ENCODE measurements at regions not wholly inside any gene's neighbourhood (a gene's known extent, or its start where the extent isn't known, plus 50 kb on each side); places are given as distances from the start of the nearest gene placed in this dataset.
A peak's percentile ranks its signal among the peaks of the same experiment; 100 is the strongest.

DNA sequence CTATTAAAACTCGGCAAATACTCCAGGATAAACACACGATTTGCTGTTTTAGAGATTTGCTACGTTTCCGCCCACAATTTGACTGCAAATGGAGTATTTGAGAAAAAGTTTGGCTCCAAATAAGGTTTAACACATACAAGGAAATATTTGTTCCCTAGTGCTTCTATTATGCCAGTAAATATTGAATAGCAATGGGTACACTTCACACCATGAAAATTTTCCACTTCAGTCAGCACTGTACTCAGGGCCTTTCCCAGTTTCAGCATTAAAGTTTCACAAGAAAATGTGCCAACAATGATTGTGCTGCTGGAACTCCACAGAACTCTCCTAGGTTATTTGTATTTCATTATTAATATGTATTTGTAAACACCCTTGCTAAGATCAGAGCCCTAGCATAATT is 498.0 kb downstream of the TBL1XR1 start:
- DNase-seq: no peak

DNA sequence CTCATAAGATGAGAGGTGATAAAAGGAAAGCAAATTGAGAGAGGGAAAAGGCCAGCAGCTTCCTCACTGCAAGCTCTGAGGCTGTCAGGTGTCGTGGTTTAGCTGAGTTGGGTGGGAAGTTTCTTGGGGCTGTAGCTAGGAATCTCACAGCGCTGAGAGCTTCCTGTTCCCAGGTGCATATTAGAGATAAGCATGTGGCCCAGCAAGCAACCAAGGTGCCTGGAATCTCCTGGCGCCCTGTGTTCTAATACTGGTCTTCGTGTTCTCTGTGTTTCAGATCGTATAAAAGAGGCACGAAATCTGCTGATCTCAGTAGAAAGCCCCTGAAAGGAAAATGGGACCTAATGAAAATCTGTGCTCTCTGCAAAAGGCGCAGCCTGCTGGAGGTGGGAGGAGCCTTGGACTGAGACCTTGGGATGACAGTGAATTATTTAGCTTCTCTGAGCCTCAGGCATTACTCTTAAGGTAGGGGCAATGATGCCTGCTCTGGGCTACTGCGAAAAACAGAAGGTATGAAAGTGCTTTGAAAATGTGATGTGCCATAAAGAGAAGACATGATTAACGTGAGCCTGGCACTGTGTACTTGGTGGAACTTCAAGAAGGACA is 499.9 kb downstream of the TBL1XR1 start:
- DNase-seq: no peak

DNA sequence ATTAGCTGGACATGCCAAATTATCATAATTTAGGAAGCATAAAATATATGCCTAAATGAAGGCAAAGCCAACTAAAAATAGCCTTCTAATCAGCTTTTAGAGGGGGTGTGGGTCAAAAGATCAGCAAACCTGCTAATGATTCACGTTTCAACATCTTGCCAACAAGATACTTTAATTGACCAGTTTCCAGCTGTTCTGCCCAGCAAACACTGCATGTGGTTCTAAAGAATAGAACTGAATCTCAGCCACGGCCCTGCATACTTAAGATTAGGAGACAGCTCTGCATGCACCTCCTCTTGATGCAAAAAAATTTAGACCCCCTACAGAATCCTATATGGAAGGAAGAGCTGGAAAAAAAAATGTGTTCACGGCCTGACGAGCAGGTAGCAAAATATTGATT is 500.5 kb downstream of the TBL1XR1 start:
- no peak for DNase-seq

DNA sequence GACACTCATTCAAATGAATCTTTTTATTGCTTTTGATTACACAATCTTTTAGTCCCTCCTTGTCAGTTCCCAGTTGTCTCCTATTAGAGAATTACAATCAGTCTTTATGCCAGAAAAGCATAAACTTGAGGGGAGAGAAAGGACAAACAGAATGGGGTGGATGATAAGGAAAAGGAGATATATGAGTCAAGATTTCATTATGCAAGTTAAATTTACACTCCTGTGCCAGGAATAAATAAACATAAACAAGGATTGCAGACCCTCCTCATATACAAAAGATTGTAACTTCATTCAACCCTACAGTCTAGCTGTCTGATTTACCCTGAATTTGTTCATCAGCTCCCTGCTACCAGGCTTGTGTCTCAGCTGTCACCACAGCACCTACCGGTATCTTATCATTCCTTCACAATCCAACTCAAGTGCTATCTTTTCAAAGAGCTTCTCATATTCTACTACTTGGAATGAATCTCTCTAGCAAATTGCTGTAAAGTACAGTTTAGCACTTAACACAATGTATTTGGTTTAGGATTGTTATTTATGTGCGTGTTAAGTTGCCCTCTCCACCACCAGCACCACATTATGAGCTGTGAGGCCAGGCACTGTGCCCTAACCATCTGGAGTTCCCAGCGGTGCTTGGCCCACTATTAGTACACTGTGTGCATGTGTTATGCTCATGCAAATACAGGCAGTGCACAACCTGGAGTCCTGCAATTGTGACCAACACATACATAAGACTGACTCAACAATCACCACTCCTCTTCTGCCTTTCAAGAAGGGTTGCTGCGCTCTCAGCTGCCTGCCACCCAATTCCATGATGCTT is 504.1 kb downstream of the TBL1XR1 start:
- no peak for DNase-seq

DNA sequence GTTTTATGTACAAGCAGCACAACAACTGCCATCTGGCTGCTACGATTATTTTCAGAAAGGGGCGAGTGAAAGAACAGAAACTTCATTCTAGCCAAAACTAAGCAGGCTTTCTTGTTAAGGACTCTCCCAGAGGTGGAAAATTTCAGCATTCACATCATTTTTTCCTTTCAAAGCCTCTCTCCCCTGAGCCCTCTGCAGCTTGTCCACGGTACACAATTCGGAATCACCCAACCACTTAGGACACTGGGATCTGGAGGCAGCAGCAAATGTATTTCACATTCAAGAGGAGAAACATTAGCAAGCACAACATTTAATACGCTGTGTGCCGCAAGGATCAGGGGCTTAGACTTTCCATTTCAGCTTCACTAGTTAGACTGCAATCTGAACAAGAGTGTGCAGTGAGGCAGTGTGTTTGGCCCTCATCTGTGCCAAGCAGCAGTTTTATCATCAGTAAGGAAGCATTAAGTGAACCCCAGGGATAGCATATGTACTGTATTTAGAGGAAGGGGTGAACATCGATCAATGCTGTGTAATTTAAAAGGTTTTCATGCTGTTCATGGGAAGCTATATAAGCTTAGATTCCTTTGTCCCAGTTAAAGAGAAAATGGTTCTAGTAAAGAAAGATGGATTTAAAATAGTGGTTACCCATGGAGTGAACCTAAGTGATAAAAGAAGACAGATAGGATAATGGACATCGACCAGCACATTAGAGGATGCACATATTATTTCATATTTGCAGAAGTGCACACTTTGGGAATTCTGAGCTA is 504.9 kb downstream of the TBL1XR1 start:
- DNase-seq: peak; percentile 67

DNA sequence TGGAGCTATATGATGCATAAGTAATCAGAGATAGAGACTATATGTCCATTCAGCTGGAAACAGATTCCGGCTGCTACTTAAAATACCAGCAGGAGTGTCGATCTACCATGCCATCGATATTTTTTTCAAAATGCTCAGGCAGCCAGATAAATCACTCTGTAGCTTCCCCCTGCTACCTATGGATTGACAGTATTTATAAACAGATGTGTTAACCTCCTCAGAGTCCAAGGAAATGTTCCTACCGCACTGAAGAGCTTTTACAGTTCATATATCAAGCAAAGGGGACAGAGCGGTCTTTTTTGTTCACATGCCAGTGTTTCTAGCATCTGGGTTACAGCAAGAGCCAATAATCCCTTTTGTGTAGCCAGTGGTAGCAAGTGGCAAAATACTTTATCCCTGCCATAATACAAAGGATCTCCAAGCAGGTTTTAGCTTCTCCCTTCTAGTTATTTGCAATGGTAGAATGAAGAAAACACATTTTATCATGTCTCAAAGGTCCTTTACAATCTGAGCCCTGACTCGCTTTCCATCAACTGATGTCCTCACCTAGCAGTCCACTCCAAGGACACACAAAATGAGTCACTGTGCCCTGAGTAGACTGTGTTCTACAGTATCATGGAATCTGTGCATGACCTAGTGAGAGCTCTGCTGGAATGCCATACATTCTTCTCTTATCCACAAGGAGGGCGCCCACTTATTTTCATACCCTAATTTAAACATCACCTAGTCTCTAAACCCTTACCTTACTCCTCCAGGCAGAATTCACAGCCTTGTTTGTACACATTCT is 507.0 kb downstream of the TBL1XR1 start:
- DNase-seq: no peak

DNA sequence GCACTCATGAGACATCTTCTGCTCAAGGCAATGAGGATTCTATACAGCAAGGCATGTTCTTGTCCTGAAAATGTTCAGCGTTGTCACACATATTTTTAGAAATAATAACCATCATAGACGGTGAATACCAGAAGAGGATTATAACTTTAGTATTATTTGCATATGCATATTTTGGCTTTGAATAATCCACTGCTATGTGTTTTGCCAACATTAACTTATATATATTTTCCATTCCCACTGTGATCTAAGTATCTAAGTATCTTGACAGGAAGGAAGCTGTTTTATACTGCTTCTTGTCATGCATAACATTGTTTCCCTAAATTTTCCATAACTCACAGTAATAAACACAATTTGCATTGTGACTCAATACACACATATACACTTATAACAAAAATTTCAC is 509.5 kb downstream of the TBL1XR1 start:
- DNase-seq: no peak

DNA sequence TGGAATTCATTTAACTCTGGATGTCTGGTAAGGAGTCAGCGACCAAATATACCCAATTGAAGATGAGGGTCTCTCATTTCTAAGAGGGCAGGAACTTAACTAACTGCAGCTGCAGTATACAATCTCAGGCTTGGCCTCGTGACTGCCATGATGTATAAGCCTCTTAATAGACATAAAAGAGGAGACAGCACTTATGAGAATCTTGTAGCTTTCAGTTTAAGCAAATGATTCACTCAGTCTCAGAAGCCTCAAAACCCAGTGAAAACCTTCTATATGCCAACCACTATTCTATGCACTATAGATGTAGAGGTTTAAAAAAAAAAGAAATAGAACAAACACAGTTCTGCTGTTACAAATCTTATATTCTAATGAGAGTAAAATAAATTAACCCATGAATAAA is 513.9 kb downstream of the TBL1XR1 start:
- no peak for DNase-seq

DNA sequence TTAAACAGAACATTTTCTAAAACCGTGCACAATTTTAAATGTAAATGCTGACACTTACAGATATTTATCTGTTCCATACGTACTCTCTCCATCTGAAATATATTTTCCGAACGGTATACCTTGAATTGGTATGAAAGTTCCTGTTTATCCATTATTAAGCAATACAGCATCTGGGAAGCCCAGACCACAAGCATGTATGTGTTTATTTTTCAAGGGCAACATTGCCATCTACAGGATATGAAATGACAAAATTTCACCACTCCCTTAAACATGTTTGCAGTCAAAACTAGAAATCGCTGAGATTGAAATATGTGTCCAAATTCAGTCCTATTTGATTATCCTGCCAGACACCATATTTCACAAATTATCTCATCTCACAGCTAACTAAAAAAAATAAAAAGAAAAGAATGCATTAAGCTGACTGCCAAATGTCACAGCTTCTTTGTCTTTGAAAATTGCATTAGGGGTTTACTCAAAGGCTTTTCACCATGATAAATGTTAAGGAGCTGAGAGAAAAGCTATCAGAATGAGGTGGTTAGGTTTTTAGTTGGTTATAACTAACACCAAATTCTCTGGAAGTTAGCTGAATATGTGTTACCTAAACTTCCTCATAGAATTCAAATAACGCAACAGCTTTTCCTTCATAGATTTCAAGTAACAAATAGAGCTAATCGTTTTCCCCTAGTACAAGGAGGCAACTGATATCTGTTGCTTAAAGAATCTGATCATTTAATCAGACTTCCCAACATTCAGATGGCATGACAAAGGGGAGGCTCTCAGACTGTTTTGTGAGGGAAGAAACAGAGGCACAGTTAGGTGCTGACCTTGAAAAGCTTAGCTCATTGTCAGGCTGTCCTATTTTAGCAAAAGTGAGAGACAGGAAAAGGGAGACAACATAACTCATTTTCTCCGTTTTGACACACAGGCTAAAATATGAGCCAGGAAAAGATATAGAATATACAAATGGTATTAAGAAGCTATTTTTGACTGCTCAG is 533.1 kb downstream of the TBL1XR1 start:
- peak; percentile 51 for DNase-seq

DNA sequence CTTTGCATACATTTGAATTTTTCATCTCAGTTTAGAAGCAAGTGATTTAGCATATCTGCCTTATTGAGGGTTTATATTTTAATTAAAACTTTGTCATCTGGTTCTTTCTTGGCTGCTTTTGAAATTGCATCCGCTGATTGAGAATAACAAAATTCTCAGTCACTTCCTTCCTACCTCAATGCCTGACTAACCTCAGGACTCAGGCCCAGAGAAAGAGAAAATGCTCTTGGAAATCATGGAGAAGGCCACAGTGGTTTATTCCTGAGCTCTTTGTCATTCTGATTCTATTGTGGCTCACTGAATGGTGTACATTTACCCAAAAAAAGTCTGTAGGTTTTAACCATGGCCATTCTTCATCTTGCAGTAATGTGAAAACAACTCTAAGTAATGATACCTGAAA is 533.9 kb downstream of the TBL1XR1 start:
- DNase-seq: no peak

DNA sequence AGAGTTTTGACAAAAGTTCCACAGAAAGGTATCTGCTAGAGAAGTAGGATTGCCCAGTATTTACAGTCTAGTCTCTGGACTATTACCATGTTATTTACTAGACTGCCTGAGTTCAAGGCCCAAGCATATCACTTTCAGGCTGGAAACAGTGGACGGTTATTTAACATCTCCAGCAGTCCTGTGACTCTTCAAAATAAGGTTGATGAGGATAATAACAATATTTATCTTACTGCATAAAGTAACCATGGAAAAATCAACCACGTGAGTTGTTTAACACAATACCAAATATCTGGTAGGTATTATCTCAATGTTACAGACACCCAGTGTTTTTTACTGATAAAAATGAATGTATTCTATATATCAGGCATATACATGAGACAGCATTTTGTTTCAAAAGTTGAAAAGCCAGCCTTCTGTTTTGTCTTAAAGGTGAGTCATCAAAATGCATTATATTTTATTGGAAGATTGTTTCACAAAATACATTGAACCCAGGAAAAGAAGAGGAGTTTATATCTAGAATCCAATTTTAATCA is 535.8 kb downstream of the TBL1XR1 start:
- no peak for DNase-seq

DNA sequence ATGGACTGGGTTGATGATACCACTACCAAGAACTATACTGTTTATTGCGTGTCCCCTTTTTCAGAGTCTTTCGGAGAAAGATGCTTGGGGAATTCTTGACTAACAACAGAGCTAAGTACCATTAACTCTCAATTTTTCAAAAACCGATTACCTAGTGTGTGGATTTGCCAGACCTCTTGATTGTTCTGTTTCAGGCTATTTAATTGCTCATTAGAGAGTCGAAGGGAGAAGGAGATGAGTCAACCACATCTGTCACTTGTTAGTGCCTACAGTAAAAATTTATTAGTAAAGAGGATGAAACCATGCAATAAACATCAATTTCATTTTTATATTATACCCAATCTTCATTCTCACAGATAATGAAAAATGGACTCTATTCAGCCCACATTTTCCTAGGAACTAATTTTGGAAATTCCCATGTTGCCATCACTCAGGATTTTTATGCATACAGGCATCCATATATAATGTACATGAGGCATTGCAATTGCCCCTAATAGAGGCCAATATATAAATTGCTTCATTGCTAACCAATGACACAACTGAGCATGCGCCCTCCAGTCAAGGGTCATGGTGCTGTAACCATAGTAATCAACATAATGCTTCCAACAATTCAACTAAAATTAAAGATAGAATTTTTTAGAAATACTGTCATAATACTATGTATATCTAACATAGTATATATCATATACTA is 541.7 kb downstream of the TBL1XR1 start:
- DNase-seq: no peak

DNA sequence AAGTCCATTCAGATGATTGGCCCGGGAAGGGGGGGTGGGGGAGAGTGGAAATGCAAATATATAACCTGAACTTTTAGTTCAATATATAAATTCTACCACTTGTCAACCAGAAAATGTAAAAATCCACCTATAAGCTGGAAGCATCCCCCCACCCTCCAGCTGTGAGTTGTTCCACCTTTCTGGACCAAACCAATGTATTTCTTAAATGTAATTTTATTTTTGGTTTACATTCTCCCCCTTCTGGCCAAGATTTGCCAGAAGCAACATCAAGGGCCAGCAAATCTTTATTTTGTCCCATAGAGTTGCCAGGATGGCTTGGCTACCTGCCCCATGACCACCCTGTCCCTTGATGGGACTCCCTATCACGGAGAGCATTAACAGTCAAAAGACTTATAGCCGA is 545.7 kb downstream of the TBL1XR1 start:
- DNase-seq: no peak

DNA sequence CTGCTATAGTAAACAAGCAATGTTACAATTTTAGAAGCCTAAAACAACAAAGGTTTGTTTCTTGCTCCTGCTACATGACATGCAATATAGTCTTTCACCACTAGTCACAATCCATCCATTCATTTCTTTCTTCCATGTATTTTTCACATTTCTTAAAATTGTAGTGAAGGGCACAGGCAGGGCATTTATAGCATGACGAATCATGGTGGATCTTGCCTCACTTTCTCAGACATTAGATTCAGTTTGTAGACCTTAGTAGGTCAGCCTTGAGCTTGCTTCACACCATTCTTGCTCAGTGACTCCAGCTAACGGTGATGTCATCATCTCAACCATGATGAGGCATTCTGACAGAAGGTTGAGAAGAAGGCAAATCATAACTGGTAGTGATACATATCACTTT is 546.8 kb downstream of the TBL1XR1 start:
- DNase-seq: no peak

DNA sequence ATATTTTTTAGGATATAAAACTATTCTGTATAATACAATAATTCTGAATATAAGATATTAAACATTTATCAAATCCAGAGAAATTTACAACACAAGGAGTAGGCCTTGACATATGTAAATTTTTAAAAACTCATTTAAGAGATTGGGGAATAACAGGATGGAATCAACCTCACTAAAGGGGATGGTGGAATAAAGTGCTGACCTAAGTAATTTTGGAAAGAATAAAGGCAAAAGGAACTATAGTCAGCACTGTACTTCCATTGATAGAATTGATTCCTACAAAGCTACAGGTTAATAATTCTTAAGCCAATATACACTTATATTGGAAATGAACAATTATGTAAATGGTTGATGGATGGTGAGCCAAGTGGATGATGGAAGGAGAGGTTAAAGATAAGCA is 549.3 kb downstream of the TBL1XR1 start:
- DNase-seq: no peak

DNA sequence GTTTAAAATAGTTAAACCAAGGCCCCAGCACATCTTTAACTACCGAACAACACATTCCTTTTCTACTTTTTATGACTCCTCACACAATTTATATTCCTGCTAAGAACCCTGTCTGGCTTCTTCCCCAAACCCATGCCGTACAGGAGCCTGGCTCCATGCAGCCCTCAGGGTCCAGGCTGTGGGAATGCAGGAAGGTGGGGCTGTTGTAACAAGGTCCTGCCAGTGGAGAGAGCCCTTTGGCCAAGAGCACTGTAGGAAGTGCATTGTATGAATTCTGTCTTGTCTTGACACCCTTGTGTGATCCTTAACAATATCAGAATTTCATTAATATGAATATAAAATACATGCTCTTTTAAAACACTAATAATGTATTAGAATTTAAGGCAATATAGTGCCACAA is 563.8 kb downstream of the TBL1XR1 start:
- no peak for DNase-seq

DNA sequence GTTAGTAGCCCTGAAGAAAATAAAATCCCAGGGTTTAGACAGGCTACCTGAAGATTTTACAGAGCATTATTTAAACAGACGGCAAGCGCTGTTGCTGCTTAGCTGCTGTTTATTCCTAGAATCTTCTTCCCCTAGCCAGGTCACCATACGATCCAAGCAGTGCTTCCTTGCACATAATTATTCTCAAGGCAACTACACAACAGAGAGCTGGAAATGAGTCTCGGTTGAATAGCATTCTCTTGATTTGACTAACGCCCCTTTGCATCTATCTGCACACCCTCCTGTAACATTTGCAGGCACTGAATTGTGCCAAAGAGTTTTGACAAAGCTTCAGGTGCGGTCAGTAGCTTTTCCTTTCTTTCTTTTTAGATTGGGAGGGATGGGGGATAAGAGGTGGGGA is 564.4 kb downstream of the TBL1XR1 start:
- no peak for DNase-seq

DNA sequence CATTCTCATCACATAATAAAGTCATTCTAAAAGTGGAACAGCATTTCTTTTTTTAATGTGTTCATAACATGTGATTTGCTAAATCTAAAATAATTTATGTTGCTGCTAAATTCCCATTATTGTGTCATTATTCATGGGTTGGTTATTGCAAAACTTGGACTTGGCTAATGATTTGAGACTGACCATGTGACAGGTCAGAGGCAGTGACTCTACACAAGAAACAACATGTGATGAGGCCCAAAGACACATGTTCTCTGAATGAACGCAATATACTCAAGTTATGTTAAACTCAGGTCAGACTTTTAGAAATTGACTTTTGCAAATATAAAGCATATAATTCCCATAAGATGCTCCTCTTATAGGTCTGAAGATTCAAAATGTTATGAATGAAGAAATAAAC is 566.1 kb downstream of the TBL1XR1 start:
- DNase-seq: no peak

DNA sequence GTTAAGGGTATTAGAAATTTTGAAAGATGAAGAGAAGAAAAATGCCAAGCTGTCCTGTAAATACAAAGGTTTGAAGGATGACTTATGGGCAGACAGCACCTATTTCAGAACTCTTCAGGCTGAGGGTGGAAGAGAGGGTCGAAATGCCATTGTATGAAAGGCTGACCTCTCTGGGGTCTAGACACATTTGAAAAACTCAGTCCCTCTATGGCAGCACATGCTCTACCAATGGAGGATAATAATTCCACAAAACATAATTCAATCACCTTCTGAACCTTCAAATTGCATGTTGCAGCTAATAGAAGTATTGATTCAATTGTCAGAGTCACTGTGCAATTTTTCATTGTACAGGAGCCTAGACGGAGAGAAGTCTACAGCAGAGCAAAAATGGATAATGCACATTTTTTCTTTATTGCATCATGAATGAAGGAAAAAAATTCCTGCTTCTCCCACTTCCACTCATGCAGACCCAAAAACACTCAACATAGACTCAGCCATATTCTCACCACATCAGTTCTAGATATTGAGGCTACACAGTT is 569.1 kb downstream of the TBL1XR1 start:
- DNase-seq: no peak

DNA sequence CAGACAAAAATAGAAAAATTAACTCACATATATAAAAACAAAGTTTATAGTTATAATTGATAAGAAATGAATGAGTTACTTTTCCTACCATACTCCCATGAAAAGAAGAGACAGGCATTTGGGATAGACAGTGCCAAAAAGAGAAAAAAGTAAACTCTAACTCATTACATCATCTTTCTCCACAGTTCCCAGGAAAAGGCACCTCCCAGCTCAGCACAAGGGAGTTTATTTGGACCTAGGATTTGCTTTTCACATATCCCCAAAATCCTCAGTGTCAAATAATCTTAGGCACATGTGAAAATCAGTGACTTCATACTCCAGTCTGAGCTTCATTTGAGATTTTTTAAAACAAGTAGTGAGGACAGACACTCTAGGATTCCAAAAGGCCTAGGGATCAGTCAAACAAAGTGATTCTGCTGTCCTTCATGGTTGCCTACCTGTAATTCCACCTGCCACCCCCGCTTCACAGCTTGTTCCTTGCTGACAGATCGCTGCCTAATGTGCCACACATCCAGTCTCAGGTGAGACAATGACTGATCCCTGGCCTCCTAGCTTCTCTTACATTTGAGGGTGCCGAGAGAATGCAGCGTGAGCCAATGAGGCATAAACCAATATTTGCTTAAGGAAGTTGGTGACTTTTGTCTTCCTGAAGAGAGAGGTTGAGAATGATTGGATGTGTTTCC is 573.7 kb downstream of the TBL1XR1 start:
- peak; percentile 29 for DNase-seq
